H9 (cell line): ENCODE measurements at regions not wholly inside any gene's neighbourhood (a gene's known extent, or its start where the extent isn't known, plus 50 kb on each side); places are given as distances from the start of the nearest gene placed in this dataset.

Experiments used
- DNase-seq: peaks from one replicate; pipeline ENCODE4 v3.0.0-alpha.2; 2017
- H2AFZ ChIP-seq: one replicate; pipeline ENCODE4 v1.6.1; 2013; ENCODE audit warnings: mild to moderate bottlenecking, low read length, control low read depth, moderate library complexity
- H2AK5ac ChIP-seq: 2 replicates; pipeline ENCODE4 v1.6.1; 2013; ENCODE audit warnings: low read length, control low read depth, mixed read lengths; ENCODE audit not compliant: insufficient read length
- H2BK120ac ChIP-seq: one replicate; pipeline ENCODE4 v1.6.1; 2013; ENCODE audit warnings: low read depth, mild to moderate bottlenecking, low read length, control low read depth, inconsistent platforms; ENCODE audit not compliant: poor library complexity, severe bottlenecking
- H2BK12ac ChIP-seq: 2 replicates; pipeline ENCODE4 v1.6.1; 2013; ENCODE audit warnings: low read length, control low read depth, mixed read lengths, low read depth; ENCODE audit not compliant: insufficient read length
- H2BK15ac ChIP-seq: 2 replicates; pipeline ENCODE4 v1.6.1; 2013; ENCODE audit warnings: low read depth, low read length, control low read depth
- H2BK20ac ChIP-seq: one replicate; pipeline ENCODE4 v1.6.1; 2013; ENCODE audit warnings: low read depth, mild to moderate bottlenecking, low read length, control low read depth, inconsistent platforms; ENCODE audit not compliant: poor library complexity, severe bottlenecking
- H2BK5ac ChIP-seq: 2 replicates; pipeline ENCODE4 v1.6.1; 2013; ENCODE audit warnings: low read length, control low read depth, mixed read lengths; ENCODE audit not compliant: insufficient read length
- H3K14ac ChIP-seq: 2 replicates; pipeline ENCODE4 v1.6.1; 2013; ENCODE audit warnings: low read length, control low read depth; ENCODE audit not compliant: insufficient read depth
- H3K18ac ChIP-seq: 2 replicates; pipeline ENCODE4 v1.6.1; 2013; ENCODE audit warnings: low read depth, mild to moderate bottlenecking, mixed read lengths, low read length, control low read depth; ENCODE audit not compliant: insufficient read length
- H3K23ac ChIP-seq: 2 replicates; pipeline ENCODE4 v1.6.1; 2013; ENCODE audit warnings: low read length, control low read depth, mixed read lengths, low read depth; ENCODE audit not compliant: insufficient read length
- H3K23me2 ChIP-seq: 2 replicates; pipeline ENCODE4 v1.6.1; 2013; ENCODE audit warnings: low read depth, mild to moderate bottlenecking, mixed read lengths, low read length, control low read depth; ENCODE audit not compliant: insufficient read length, poor library complexity, severe bottlenecking
- H3K27ac ChIP-seq: 2 replicates; pipeline ENCODE4 v1.5.1; 2013; ENCODE audit warnings: low read length, control low read depth, mixed read lengths, low read depth; ENCODE audit not compliant: insufficient read length
- H3K27me3 ChIP-seq: 2 replicates; pipeline ENCODE4 v1.6.1; 2013; ENCODE audit warnings: low read length, control low read depth, inconsistent platforms; ENCODE audit not compliant: insufficient read depth
- H3K4ac ChIP-seq: 2 replicates; pipeline ENCODE4 v1.6.1; 2013; ENCODE audit warnings: low read depth, mild to moderate bottlenecking, control low read depth, inconsistent platforms, low read length, moderate library complexity
- H3K4me1 ChIP-seq: 2 replicates; pipeline ENCODE4 v1.6.1; 2013; ENCODE audit warnings: low read length, control low read depth, inconsistent platforms; ENCODE audit not compliant: insufficient read depth
- H3K4me2 ChIP-seq: 2 replicates; pipeline ENCODE4 v1.6.1; 2013; ENCODE audit warnings: low read length, control low read depth, mixed read lengths; ENCODE audit not compliant: insufficient read length, insufficient read depth
- H3K56ac ChIP-seq: 2 replicates; pipeline ENCODE4 v1.6.1; 2013; ENCODE audit warnings: low read depth, mild to moderate bottlenecking, mixed read lengths, low read length, control low read depth; ENCODE audit not compliant: insufficient read length
- H3K79me1 ChIP-seq: 2 replicates; pipeline ENCODE4 v1.6.1; 2013; ENCODE audit warnings: low read depth, mild to moderate bottlenecking, moderate library complexity, low read length, control low read depth, inconsistent platforms; ENCODE audit not compliant: insufficient read depth, poor library complexity, severe bottlenecking
- H3K79me2 ChIP-seq: 2 replicates; pipeline ENCODE4 v1.6.1; 2013; ENCODE audit warnings: low read length, control low read depth, inconsistent platforms; ENCODE audit not compliant: insufficient read depth
- H3K9ac ChIP-seq: 2 replicates; pipeline ENCODE4 v1.6.1; 2013; ENCODE audit warnings: low read length, control low read depth, mixed read lengths; ENCODE audit not compliant: insufficient read length; ENCODE audit errors: extremely low read depth
- H3K9me3 ChIP-seq: one replicate; pipeline ENCODE4 v1.6.1; 2013; ENCODE audit warnings: low read depth, low read length, inconsistent platforms; ENCODE audit not compliant: control insufficient read depth
- H3T11ph ChIP-seq: one replicate; pipeline ENCODE4 v1.6.1; 2013; ENCODE audit warnings: mild to moderate bottlenecking, low read length, control low read depth, inconsistent platforms
- H4K20me1 ChIP-seq: one replicate; pipeline ENCODE4 v1.6.1; 2013; ENCODE audit not compliant: control insufficient read depth, insufficient read length, insufficient read depth
- H4K5ac ChIP-seq: 2 replicates; pipeline ENCODE4 v1.6.1; 2013; ENCODE audit warnings: low read depth, mild to moderate bottlenecking, mixed read lengths, low read length, control low read depth; ENCODE audit not compliant: insufficient read length
- H4K8ac ChIP-seq: replicated peaks from 2 replicates; pipeline ENCODE4 v1.6.1; 2013; ENCODE audit warnings: low read length, control low read depth, mixed read lengths, low read depth; ENCODE audit not compliant: insufficient read length
- H4K91ac ChIP-seq: 2 replicates; pipeline ENCODE4 v1.6.1; 2013; ENCODE audit warnings: low read depth, mild to moderate bottlenecking, moderate library complexity, mixed read lengths, low read length, control low read depth; ENCODE audit not compliant: insufficient read length
- H3K27ac Mint-ChIP-seq, 3 experiments: 2 replicates in 2 of 3; 3 replicates in 1 of 3; pipeline ENCODE4 v1.8.0; 2020 to 2021; ENCODE audit warnings: mixed read lengths in 3 of 3, mild to moderate bottlenecking in 1 of 3, moderate library complexity in 1 of 3
- H3K27me3 Mint-ChIP-seq: 2 replicates; pipeline ENCODE4 v1.8.0; 2021; ENCODE audit warnings: low read depth, mild to moderate bottlenecking, moderate library complexity, mixed read lengths
- H3K36me3 Mint-ChIP-seq, 3 experiments: 2 replicates in 2 of 3; 3 replicates in 1 of 3; pipeline ENCODE4 v1.8.0; 2020 to 2021; ENCODE audit warnings: low read depth in 3 of 3, mixed read lengths in 3 of 3; ENCODE audit not compliant: insufficient read depth in 1 of 3
- H3K4me1 Mint-ChIP-seq, 2 experiments: 2 replicates each; pipeline ENCODE4 v1.8.0; 2020; ENCODE audit warnings: mixed read lengths in 2 of 2
- H3K4me3 Mint-ChIP-seq, 2 experiments: 2 replicates in 1 of 2; 3 replicates in 1 of 2; pipeline ENCODE4 v1.8.0; 2020 to 2021; ENCODE audit warnings: mild to moderate bottlenecking in 2 of 2, mixed read lengths in 2 of 2, moderate library complexity in 1 of 2
- H3K9me3 Mint-ChIP-seq, 2 experiments: 2 replicates in 1 of 2; 3 replicates in 1 of 2; pipeline ENCODE4 v1.8.0; 2020; ENCODE audit warnings: mild to moderate bottlenecking in 2 of 2, mixed read lengths in 2 of 2, moderate library complexity in 1 of 2
- WGBS: extraction: QIAGEN DNeasy Blood & Tissue Kit; methylation state at CpG from one replicate; pipeline ENCODE4 v1.1.7; 2013; ENCODE audit warnings: missing lambda C conversion rate, low lambda C conversion rate, mixed read lengths; ENCODE audit not compliant: insufficient read length; ENCODE audit errors: extremely low coverage; 5-methylcytosine and 5-hydroxymethylcytosine counted together
- TF ChIP-seq, protein P1 (sequence below): fragments of 200-600 bp; sonication (generic); conservative IDR thresholded peaks from 3 replicates; pipeline ENCODE4 v1.8.0; 2021; ENCODE audit warnings: antibody characterized with exemption, mild to moderate bottlenecking

DNA sequence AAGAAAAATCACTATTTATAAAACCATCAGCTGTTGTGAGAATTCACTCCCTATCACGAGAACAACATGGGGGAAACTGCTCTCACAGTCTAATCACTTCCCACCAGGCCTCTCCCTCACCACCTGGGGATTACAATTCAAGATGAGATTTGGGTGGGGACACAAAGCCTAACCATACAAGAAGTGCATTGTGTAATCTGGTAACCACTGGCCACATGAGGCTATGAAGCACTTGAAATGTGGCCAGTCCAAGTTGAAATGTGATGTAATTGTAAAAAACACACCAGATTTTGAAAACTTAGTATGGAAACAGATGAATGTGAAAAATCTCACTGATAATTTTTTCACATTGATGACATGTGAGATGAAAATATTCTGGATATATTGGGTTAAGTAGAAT lies 293.8 kb downstream of the TTLL7 start:
- Mint-ChIP-seq H3K9me3 (no peaks in the 10 kb centered on the region; a peak in 2 of 5 replicates), H3K4me1 (peaks cover 4 to 16% of the 10 kb centered on the region in 2 experiments; a peak in 3 of 4 replicates), H3K36me3 (no peaks in the 10 kb centered on the region; a peak in 1 of 7 replicates), H3K27ac (peak overlapping the region in 2 of 3 experiments; percentile 19 to 50; a peak in 2 of 7 replicates), H3K27me3 (no peaks in the 10 kb centered on the region), H3K4me3 (no peak overlapping the region)
- TF ChIP-seq, protein P1, sequence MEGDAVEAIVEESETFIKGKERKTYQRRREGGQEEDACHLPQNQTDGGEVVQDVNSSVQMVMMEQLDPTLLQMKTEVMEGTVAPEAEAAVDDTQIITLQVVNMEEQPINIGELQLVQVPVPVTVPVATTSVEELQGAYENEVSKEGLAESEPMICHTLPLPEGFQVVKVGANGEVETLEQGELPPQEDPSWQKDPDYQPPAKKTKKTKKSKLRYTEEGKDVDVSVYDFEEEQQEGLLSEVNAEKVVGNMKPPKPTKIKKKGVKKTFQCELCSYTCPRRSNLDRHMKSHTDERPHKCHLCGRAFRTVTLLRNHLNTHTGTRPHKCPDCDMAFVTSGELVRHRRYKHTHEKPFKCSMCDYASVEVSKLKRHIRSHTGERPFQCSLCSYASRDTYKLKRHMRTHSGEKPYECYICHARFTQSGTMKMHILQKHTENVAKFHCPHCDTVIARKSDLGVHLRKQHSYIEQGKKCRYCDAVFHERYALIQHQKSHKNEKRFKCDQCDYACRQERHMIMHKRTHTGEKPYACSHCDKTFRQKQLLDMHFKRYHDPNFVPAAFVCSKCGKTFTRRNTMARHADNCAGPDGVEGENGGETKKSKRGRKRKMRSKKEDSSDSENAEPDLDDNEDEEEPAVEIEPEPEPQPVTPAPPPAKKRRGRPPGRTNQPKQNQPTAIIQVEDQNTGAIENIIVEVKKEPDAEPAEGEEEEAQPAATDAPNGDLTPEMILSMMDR, result no peak
- Histone ChIP-seq H3K4ac (no peak overlapping the region), H3K23me2 (no peaks in the 10 kb centered on the region), H3K9me3 (no peaks in the 10 kb centered on the region), H3K23ac (no peak overlapping the region), H2BK120ac (no peak overlapping the region), H3K56ac (no peak overlapping the region), H3K27ac (no peak overlapping the region), H3K14ac (no peak overlapping the region), H3K9ac (no peak overlapping the region), H3T11ph (no peak overlapping the region), H4K20me1 (no peaks in the 10 kb centered on the region), H3K4me2 (no peak overlapping the region), H2BK12ac (no peak overlapping the region), H2BK5ac (no peak overlapping the region), H2BK15ac (no peak overlapping the region), H4K8ac (no peak overlapping the region), H3K79me2 (no peaks in the 10 kb centered on the region), H3K4me1 (no peaks in the 10 kb centered on the region), H2AK5ac (no peak overlapping the region), H4K5ac (no peak overlapping the region), H2BK20ac (no peak overlapping the region), H2AFZ (no peak overlapping the region), H3K18ac (no peak overlapping the region), H3K27me3 (no peaks in the 10 kb centered on the region), H3K79me1 (no peaks in the 10 kb centered on the region), H4K91ac (no peak overlapping the region)
- no CpG with 5 or more reads among the region's 1 CpG for WGBS
- no peak for DNase-seq
